GM23338 (cell line): ENCODE measurements at regions not wholly inside any gene's neighbourhood (a gene's known extent, or its start where the extent isn't known, plus 50 kb on each side); places are given as distances from the start of the nearest gene placed in this dataset.

ENCODE experiments used
- ATAC-seq: fragments of 200-7000 bp; cut with Tn5 transposase; 3 replicates; pipeline ENCODE4 v1.9.1; 2020
- DNase-seq: peaks from one replicate; pipeline ENCODE4 v3.0.0-alpha.2; 2015; ENCODE audit warnings: low spot score
- H2AFZ ChIP-seq: fragments of 200-600 bp; sonication (generic); 2 replicates; pipeline ENCODE4 v1.8.0; 2016; ENCODE audit warnings: antibody characterized with exemption, mild to moderate bottlenecking, moderate library complexity
- H3F3A ChIP-seq: fragments of 200-600 bp; sonication (generic); replicated peaks from 2 replicates; pipeline ENCODE4 v1.8.0; 2017; ENCODE audit warnings: antibody characterized with exemption, mixed run types, low read depth
- H3K27ac ChIP-seq: fragments of 200-600 bp; sonication (generic); 2 replicates; pipeline ENCODE4 v1.6.1; 2016; ENCODE audit warnings: low read depth
- H3K27me3 ChIP-seq: fragments of 200-600 bp; sonication (generic); 2 replicates; pipeline ENCODE4 v1.8.0; 2016; ENCODE audit warnings: mild to moderate bottlenecking, mixed run types, moderate library complexity; ENCODE audit not compliant: insufficient read depth
- H3K36me3 ChIP-seq: fragments of 200-600 bp; sonication (generic); 2 replicates; pipeline ENCODE4 v1.8.0; 2016; ENCODE audit warnings: mild to moderate bottlenecking; ENCODE audit not compliant: insufficient read depth
- H3K4me1 ChIP-seq: fragments of 200-600 bp; sonication (generic); 2 replicates; pipeline ENCODE4 v1.8.0; 2016; ENCODE audit warnings: mild to moderate bottlenecking, moderate library complexity; ENCODE audit not compliant: insufficient read depth
- H3K4me2 ChIP-seq: fragments of 200-600 bp; sonication (generic); 2 replicates; pipeline ENCODE4 v1.7.1; 2017; ENCODE audit warnings: mixed run types
- H3K4me3 ChIP-seq: fragments of 200-600 bp; sonication (generic); 2 replicates; pipeline ENCODE4 v1.6.1; 2016; ENCODE audit warnings: mixed run types
- H3K79me2 ChIP-seq: fragments of 200-600 bp; sonication (generic); replicated peaks from 2 replicates; pipeline ENCODE4 v1.8.0; 2017; ENCODE audit warnings: mild to moderate bottlenecking; ENCODE audit not compliant: insufficient read depth
- H3K9me2 ChIP-seq: fragments of 200-600 bp; sonication (generic); 2 replicates; pipeline ENCODE4 v1.8.0; 2017; ENCODE audit not compliant: insufficient read depth
- H4K20me1 ChIP-seq: fragments of 200-600 bp; sonication (generic); replicated peaks from 2 replicates; pipeline ENCODE4 v1.8.0; 2017; ENCODE audit warnings: mild to moderate bottlenecking; ENCODE audit not compliant: insufficient read depth
- H3K27ac Mint-ChIP-seq: 2 replicates; pipeline ENCODE4 v1.8.0; 2020; ENCODE audit warnings: inconsistent platforms, mild to moderate bottlenecking, moderate library complexity, mixed read lengths
- H3K27me3 Mint-ChIP-seq: 3 replicates; pipeline ENCODE4 v1.8.0; 2022; ENCODE audit warnings: low read depth, mild to moderate bottlenecking, moderate library complexity, mixed read lengths, inconsistent platforms; ENCODE audit not compliant: insufficient read depth, poor library complexity
- H3K36me3 Mint-ChIP-seq: 3 replicates; pipeline ENCODE4 v1.8.0; 2021; ENCODE audit warnings: low read depth, mild to moderate bottlenecking, inconsistent platforms, moderate library complexity, mixed read lengths
- H3K4me1 Mint-ChIP-seq: 3 replicates; pipeline ENCODE4 v1.8.0; 2020; ENCODE audit warnings: mild to moderate bottlenecking, inconsistent platforms, mixed read lengths
- H3K4me3 Mint-ChIP-seq: 3 replicates; pipeline ENCODE4 v1.8.0; 2021; ENCODE audit warnings: moderate library complexity, mild to moderate bottlenecking, inconsistent platforms, mixed read lengths
- H3K9me3 Mint-ChIP-seq: 3 replicates; pipeline ENCODE4 v1.8.0; 2020; ENCODE audit warnings: moderate library complexity, mild to moderate bottlenecking, inconsistent platforms, mixed read lengths
- CREB1 ChIP-seq: fragments of 250-450 bp; sonication (Bioruptor Pico); IDR thresholded peaks from 2 replicates; pipeline ENCODE4 v1.5.0; 2020; ENCODE audit warnings: low read depth, mild to moderate bottlenecking, moderate library complexity
- CTCF ChIP-seq, 2 experiments: fragments of 200-600 bp in 1 of 2; sonication (generic) in 1 of 2; conservative IDR thresholded peaks; 2 replicates each; pipeline versions ENCODE4 v1.5.1 to v1.6.1; 2016 to 2017; ENCODE audit warnings: antibody characterized with exemption in 2 of 2, low read depth in 2 of 2, mild to moderate bottlenecking in 2 of 2, moderate library complexity in 1 of 2
- EZH2 ChIP-seq: fragments of 200-600 bp; sonication (generic); IDR thresholded peaks from one replicate; pipeline ENCODE4 v1.8.0; 2017; ENCODE audit warnings: antibody characterized with exemption, mild to moderate bottlenecking, low read depth; ENCODE audit not compliant: unreplicated experiment
- EZH2phosphoT487 ChIP-seq: fragments of 200-600 bp; sonication (generic); IDR thresholded peaks from one replicate; pipeline ENCODE4 v1.8.1; 2018; ENCODE audit warnings: antibody characterized with exemption; ENCODE audit not compliant: unreplicated experiment
- JUNB ChIP-seq: IDR thresholded peaks from one replicate; pipeline ENCODE4 v1.6.1; 2016; ENCODE audit warnings: antibody characterized with exemption; ENCODE audit not compliant: unreplicated experiment
- NANOG ChIP-seq: IDR thresholded peaks from 2 replicates; pipeline ENCODE4 v1.6.1; 2016; ENCODE audit warnings: antibody characterized with exemption, borderline replicate concordance
- POLR2AphosphoS5 ChIP-seq: IDR thresholded peaks from 2 replicates; pipeline ENCODE4 v1.6.1; 2016; ENCODE audit warnings: antibody characterized with exemption, low read depth
- REST ChIP-seq: IDR thresholded peaks from one replicate; pipeline ENCODE4 v1.6.1; 2018; ENCODE audit warnings: antibody characterized with exemption; ENCODE audit not compliant: unreplicated experiment
- STAT1 ChIP-seq: IDR thresholded peaks from one replicate; pipeline ENCODE4 v1.6.1; 2016; ENCODE audit warnings: antibody characterized with exemption; ENCODE audit not compliant: unreplicated experiment
- ZNF114 ChIP-seq: fragments of 250-450 bp; sonication (Bioruptor Pico); IDR thresholded peaks from 2 replicates; pipeline ENCODE4 v1.5.0; 2020; ENCODE audit warnings: mild to moderate bottlenecking, moderate library complexity
- ZNF331 ChIP-seq: fragments of 250-450 bp; sonication (Bioruptor Pico); IDR thresholded peaks from 2 replicates; pipeline ENCODE4 v1.5.0; 2020; ENCODE audit warnings: low read depth, mild to moderate bottlenecking, moderate library complexity
- ZNF462 ChIP-seq: fragments of 250-450 bp; sonication (Bioruptor Pico); IDR thresholded peaks from 2 replicates; pipeline ENCODE4 v1.5.0; 2020; ENCODE audit warnings: mild to moderate bottlenecking, moderate library complexity
- TF ChIP-seq, protein P1 (sequence below): IDR thresholded peaks from 2 replicates; pipeline ENCODE4 v1.6.1; 2016; ENCODE audit warnings: antibody characterized with exemption

DNA sequence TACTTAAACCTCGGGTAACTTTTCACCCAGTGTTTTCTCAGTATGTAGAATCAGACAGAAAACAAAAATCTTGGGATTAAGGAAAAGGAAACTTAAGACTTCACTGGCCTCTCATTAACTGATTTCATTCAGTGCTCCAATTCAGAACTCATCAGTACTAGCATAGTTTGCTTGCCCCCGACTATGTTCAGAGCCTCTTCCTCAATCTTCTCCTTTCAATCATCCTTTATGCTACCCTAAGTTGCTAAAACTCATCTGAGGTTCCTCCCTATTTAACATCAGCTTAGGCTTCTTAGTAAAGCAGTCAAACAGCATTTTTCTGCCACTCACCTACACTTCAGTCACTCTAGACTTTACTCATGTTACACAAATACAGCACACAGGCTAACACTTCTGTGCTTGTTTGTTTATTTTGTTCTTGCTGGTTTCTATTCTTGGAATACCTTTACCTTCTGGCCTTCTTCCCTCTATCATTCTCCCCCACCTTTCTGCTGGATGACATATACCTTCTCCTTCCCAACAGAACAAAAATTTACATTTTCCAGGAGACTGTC lies 163.0 kb upstream of the TLL1 start:
- H3K36me3 Mint-ChIP-seq: no peaks in the 10 kb centered on the region
- H3K27me3 ChIP-seq: no peaks in the 10 kb centered on the region
- TF ChIP-seq NANOG (no peak), EZH2 (no peak), JUNB (no peak), REST (no peak), STAT1 (no peak), ZNF331 (CRISPR knock-in tag) (no peak), POLR2AphosphoS5 (no peak), EZH2phosphoT487 (no peak), CREB1 (no peak), CTCF (conservative IDR thresholded peaks at IDR 0.05; ENCODE audit: low read depth in 2 of 2) (no peak), ZNF462 (no peak), ZNF114 (CRISPR knock-in tag) (no peak)
- TF ChIP-seq, protein P1, sequence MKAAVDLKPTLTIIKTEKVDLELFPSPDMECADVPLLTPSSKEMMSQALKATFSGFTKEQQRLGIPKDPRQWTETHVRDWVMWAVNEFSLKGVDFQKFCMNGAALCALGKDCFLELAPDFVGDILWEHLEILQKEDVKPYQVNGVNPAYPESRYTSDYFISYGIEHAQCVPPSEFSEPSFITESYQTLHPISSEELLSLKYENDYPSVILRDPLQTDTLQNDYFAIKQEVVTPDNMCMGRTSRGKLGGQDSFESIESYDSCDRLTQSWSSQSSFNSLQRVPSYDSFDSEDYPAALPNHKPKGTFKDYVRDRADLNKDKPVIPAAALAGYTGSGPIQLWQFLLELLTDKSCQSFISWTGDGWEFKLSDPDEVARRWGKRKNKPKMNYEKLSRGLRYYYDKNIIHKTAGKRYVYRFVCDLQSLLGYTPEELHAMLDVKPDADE: no peak
- no peak overlapping the region for H3K4me3 ChIP-seq
- H3K4me2 ChIP-seq: no peak overlapping the region
- peak; percentile 52 for ATAC-seq
- no peaks in the 10 kb centered on the region for H3K9me2 ChIP-seq
- peak; percentile 10 for DNase-seq
- H3K27me3 Mint-ChIP-seq: peaks cover 3% of the 10 kb centered on the region
- H3K4me1 Mint-ChIP-seq: peaks cover 26% of the 10 kb centered on the region
- no peak overlapping the region for H3K27ac ChIP-seq
- no peaks in the 10 kb centered on the region for H4K20me1 ChIP-seq
- H3K36me3 ChIP-seq: no peaks in the 10 kb centered on the region
- no peak overlapping the region for H2AFZ ChIP-seq
- no peaks in the 10 kb centered on the region for H3K9me3 Mint-ChIP-seq
- H3K79me2 ChIP-seq: no peaks in the 10 kb centered on the region
- no peaks in the 10 kb centered on the region for H3K4me1 ChIP-seq
- H3K27ac Mint-ChIP-seq: no peak overlapping the region
- H3K4me3 Mint-ChIP-seq: no peak overlapping the region
- no peaks in the 10 kb centered on the region for H3F3A ChIP-seq
